ENCODE measurements at regions not wholly inside any gene's neighbourhood (a gene's known extent, or its start where the extent isn't known, plus 50 kb on each side); places are given as distances from the start of the nearest gene placed in this dataset.
A peak's percentile ranks its signal among the peaks of the same experiment; 100 is the strongest.

GRCh38 chr5:74282490-74282889 lies 358.0 kb downstream of the ENC1 start:
- Histone ChIP-seq H3K4me3 (ENCODE audit: low read length) (no peak overlapping the region), H3K27ac (ENCODE audit: low read length) (no peak overlapping the region), H3K9me3 (ENCODE audit: control insufficient read depth, low read length) (no peaks in the 10 kb centered on the region), H3K27me3 (ENCODE audit: control insufficient read depth, insufficient read depth) (no peaks in the 10 kb centered on the region), H3K4me1 (ENCODE audit: control insufficient read depth, insufficient read depth, low read length) (no peaks in the 10 kb centered on the region)
- ATAC-seq: no peak
- WGBS: 73% methylated on average over 5 of the region's 5 CpGs
- no peak for DNase-seq
- intact Hi-C loops (cut with DNase I): no loop called here

- H3K9me3 ChIP-seq (ENCODE audit: control insufficient read depth, low read length): no peaks in the 10 kb centered on the region
- intact Hi-C loops (cut with DNase I): no loop called here
- DNase-seq (no peak), ATAC-seq (no peak)
- no peaks in the 10 kb centered on the region for H3K27me3 ChIP-seq (ENCODE audit: control insufficient read depth, insufficient read depth)
- no peak overlapping the region for H3K4me3 ChIP-seq (ENCODE audit: low read length)
- H3K27ac ChIP-seq (ENCODE audit: low read length): no peak overlapping the region
- H3K4me1 ChIP-seq (ENCODE audit: control insufficient read depth, insufficient read depth, low read length): no peaks in the 10 kb centered on the region
- WGBS: 87% methylated on average over 6 of the region's 6 CpGs
Observed at GRCh38 chr5:74281166-74281565, 359.4 kb downstream of the ENC1 start.

GRCh38 chr5:74280306-74280705 lies 360.2 kb downstream of the ENC1 start:
- Histone ChIP-seq H3K4me1 (ENCODE audit: control insufficient read depth, insufficient read depth, low read length) (peaks cover 2% of the 10 kb centered on the region), H3K9me3 (ENCODE audit: control insufficient read depth, low read length) (no peaks in the 10 kb centered on the region), H3K27me3 (ENCODE audit: control insufficient read depth, insufficient read depth) (no peaks in the 10 kb centered on the region), H3K27ac (ENCODE audit: low read length) (no peak overlapping the region), H3K4me3 (ENCODE audit: low read length) (no peak overlapping the region)
- intact Hi-C loops (cut with DNase I): no loop called here
- ATAC-seq (no peak), DNase-seq (no peak)
- WGBS: 96% methylated on average over 1 of the region's 1 CpG

GRCh38 chr5:74279244-74279643 lies 361.3 kb downstream of the ENC1 start:
- Histone ChIP-seq H3K27me3 (ENCODE audit: control insufficient read depth, insufficient read depth) (no peaks in the 10 kb centered on the region), H3K4me3 (ENCODE audit: low read length) (no peak overlapping the region), H3K27ac (ENCODE audit: low read length) (no peak overlapping the region), H3K4me1 (ENCODE audit: control insufficient read depth, insufficient read depth, low read length) (peaks cover 2% of the 10 kb centered on the region), H3K9me3 (ENCODE audit: control insufficient read depth, low read length) (no peaks in the 10 kb centered on the region)
- intact Hi-C loops (cut with DNase I): no loop called here
- DNase-seq: no peak
- 85% methylated on average over 1 of the region's 1 CpG for WGBS
- ATAC-seq: no peak

GRCh38 chr5:74277418-74277817 lies 363.1 kb downstream of the ENC1 start:
- WGBS: 77% methylated on average over 3 of the region's 3 CpGs
- intact Hi-C loops (cut with DNase I): no loop called here
- ATAC-seq: no peak
- no peak for DNase-seq
- Histone ChIP-seq H3K4me1 (ENCODE audit: control insufficient read depth, insufficient read depth, low read length) (peaks cover 2% of the 10 kb centered on the region), H3K4me3 (ENCODE audit: low read length) (no peak overlapping the region), H3K27me3 (ENCODE audit: control insufficient read depth, insufficient read depth) (no peaks in the 10 kb centered on the region), H3K9me3 (ENCODE audit: control insufficient read depth, low read length) (no peaks in the 10 kb centered on the region), H3K27ac (ENCODE audit: low read length) (no peak overlapping the region)

GRCh38 chr5:74275171-74275992 lies 365.1 kb downstream of the ENC1 start:
- no peak overlapping the region for H3K27ac ChIP-seq (ENCODE audit: low read length)
- intact Hi-C loops (cut with DNase I): no loop called here
- whole genome bisulfite sequencing: 60% methylated on average over 7 of the region's 7 CpGs
- no peaks in the 10 kb centered on the region for H3K27me3 ChIP-seq (ENCODE audit: control insufficient read depth, insufficient read depth)
- H3K9me3 ChIP-seq (ENCODE audit: control insufficient read depth, low read length): no peaks in the 10 kb centered on the region
- ATAC-seq (peak; percentile 52 to 59), DNase-seq (no peak)
- H3K4me3 ChIP-seq (ENCODE audit: low read length): no peak overlapping the region
- peaks cover 2% of the 10 kb centered on the region for H3K4me1 ChIP-seq (ENCODE audit: control insufficient read depth, insufficient read depth, low read length)

GRCh38 chr5:74274326-74274725 lies 366.2 kb downstream of the ENC1 start:
- no peaks in the 10 kb centered on the region for H3K27me3 ChIP-seq (ENCODE audit: control insufficient read depth, insufficient read depth)
- WGBS: 95% methylated on average over 3 of the region's 3 CpGs
- no peaks in the 10 kb centered on the region for H3K9me3 ChIP-seq (ENCODE audit: control insufficient read depth, low read length)
- no peak for DNase-seq
- no peak overlapping the region for H3K27ac ChIP-seq (ENCODE audit: low read length)
- ATAC-seq: no peak
- H3K4me3 ChIP-seq (ENCODE audit: low read length): no peak overlapping the region
- H3K4me1 ChIP-seq (ENCODE audit: control insufficient read depth, insufficient read depth, low read length): peaks cover 2% of the 10 kb centered on the region
- intact Hi-C loops (cut with DNase I): no loop called here

GRCh38 chr5:74272831-74273451 lies 367.6 kb downstream of the ENC1 start:
- Histone ChIP-seq H3K27me3 (ENCODE audit: control insufficient read depth, insufficient read depth) (no peaks in the 10 kb centered on the region), H3K27ac (ENCODE audit: low read length) (no peak overlapping the region), H3K4me3 (ENCODE audit: low read length) (no peak overlapping the region), H3K4me1 (ENCODE audit: control insufficient read depth, insufficient read depth, low read length) (peaks cover 2% of the 10 kb centered on the region), H3K9me3 (ENCODE audit: control insufficient read depth, low read length) (no peaks in the 10 kb centered on the region)
- 88% methylated on average over 8 of the region's 8 CpGs for WGBS
- intact Hi-C loops (cut with DNase I): no loop called here
- no peak for DNase-seq
- no peak for ATAC-seq

- 82% methylated on average over 2 of the region's 2 CpGs for WGBS
- DNase-seq (no peak), ATAC-seq (no peak)
- intact Hi-C loops (cut with DNase I): no loop called here
- Histone ChIP-seq H3K9me3 (ENCODE audit: control insufficient read depth, low read length) (no peaks in the 10 kb centered on the region), H3K4me3 (ENCODE audit: low read length) (no peak overlapping the region), H3K4me1 (ENCODE audit: control insufficient read depth, insufficient read depth, low read length) (peaks cover 2% of the 10 kb centered on the region), H3K27me3 (ENCODE audit: control insufficient read depth, insufficient read depth) (no peaks in the 10 kb centered on the region), H3K27ac (ENCODE audit: low read length) (no peak overlapping the region)
Observed at GRCh38 chr5:74272024-74272775, 368.3 kb downstream of the ENC1 start.

GRCh38 chr5:74268297-74268696 lies 372.2 kb downstream of the ENC1 start:
- H3K4me3 ChIP-seq (ENCODE audit: low read length): no peak overlapping the region
- no peaks in the 10 kb centered on the region for H3K9me3 ChIP-seq (ENCODE audit: control insufficient read depth, low read length)
- ATAC-seq: no peak
- H3K27ac ChIP-seq (ENCODE audit: low read length): no peak overlapping the region
- no peaks in the 10 kb centered on the region for H3K4me1 ChIP-seq (ENCODE audit: control insufficient read depth, insufficient read depth, low read length)
- H3K27me3 ChIP-seq (ENCODE audit: control insufficient read depth, insufficient read depth): no peaks in the 10 kb centered on the region
- DNase-seq: no peak
- 91% methylated on average over 5 of the region's 5 CpGs for WGBS
- intact Hi-C loops (cut with DNase I): no loop called here

- H3K4me1 ChIP-seq (ENCODE audit: control insufficient read depth, insufficient read depth, low read length): no peaks in the 10 kb centered on the region
- ATAC-seq: no peak
Observed at GRCh38 chr5:74266836-74267235, 373.7 kb downstream of the ENC1 start.

More at GRCh38 chr5:74266836-74267235, 373.7 kb downstream of the ENC1 start:
- intact Hi-C loops (cut with DNase I): no loop called here
- 85% methylated on average over 5 of the region's 5 CpGs for WGBS
- no peak overlapping the region for H3K27ac ChIP-seq (ENCODE audit: low read length)
- no peaks in the 10 kb centered on the region for H3K27me3 ChIP-seq (ENCODE audit: control insufficient read depth, insufficient read depth)
- no peak overlapping the region for H3K4me3 ChIP-seq (ENCODE audit: low read length)
- DNase-seq: no peak
- no peaks in the 10 kb centered on the region for H3K9me3 ChIP-seq (ENCODE audit: control insufficient read depth, low read length)

Measured in right cardiac atrium (tissue), 5 donors.